ENCODE measurements at regions not wholly inside any gene's neighbourhood (a gene's known extent, or its start where the extent isn't known, plus 50 kb on each side); places are given as distances from the start of the nearest gene placed in this dataset.

DNA sequence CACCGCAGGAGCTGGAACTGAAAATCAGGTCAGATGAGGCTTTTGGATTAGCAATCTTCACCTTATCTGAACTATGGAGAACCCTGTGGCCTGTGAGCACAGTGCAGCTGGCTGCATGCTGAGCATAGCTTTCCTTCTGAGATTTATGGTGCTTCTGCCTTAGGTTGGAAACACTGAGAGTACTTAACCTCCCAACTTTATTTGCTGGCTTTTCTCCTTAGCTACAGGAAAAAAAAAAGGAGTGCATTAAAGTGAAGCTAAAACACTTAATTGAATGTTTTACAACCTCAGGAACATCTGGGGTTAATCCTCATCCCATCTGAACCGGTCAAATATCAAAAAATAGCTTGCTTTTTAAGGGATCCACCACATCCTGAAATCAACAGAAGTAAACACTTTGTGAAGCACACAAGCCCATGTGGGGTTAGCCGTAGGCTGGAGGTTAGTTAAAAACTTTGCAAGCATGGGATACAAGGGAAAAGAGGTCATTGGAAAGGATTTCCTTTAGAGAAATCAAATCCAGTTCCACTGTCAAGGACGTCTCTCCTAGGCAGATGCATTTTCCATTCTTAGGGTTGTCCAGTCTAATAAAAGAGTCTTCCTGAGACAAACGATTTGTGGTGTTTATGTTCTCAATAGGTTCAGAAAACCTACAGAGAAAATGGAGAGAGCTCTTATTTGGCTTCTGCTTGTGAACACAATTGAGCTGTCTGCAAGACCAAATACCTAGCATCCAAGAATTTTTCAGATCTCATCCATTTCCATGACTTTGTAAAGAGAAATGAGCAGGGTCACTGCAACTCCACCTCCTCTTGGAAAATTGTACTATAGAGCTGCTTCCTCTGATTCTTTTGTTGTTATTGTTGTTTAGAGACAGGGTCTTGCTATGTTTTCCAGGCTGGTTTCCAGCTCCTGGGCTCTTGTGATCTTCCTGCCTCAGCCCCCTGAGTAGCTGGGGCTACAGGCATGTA lies 470.4 kb upstream of the IGFBP3 start:
- intact Hi-C loops (cut with DNase I): no loop called here
- no peaks in the 10 kb centered on the region for H3K27me3 ChIP-seq
- H3K27ac ChIP-seq: no peak overlapping the region
- DNase-seq (no peak), ATAC-seq (peak; percentile 30)
- no peak for TF ChIP-seq CTCF (IDR thresholded peaks at IDR 0.05)
- H3K36me3 ChIP-seq: no peaks in the 10 kb centered on the region
- no peaks in the 10 kb centered on the region for H3K4me1 ChIP-seq
- H3K4me3 ChIP-seq: no peak overlapping the region
- no peaks in the 10 kb centered on the region for H3K9me3 ChIP-seq

GRCh38 chr7:46390042-46390441 lies 469.0 kb upstream of the IGFBP3 start:
- H3K4me3 ChIP-seq: no peak overlapping the region
- no peaks in the 10 kb centered on the region for H3K36me3 ChIP-seq
- no peak for ATAC-seq
- no peak for DNase-seq
- no peaks in the 10 kb centered on the region for H3K4me1 ChIP-seq
- no peak overlapping the region for H3K27ac ChIP-seq
- intact Hi-C loops (cut with DNase I): no loop called here
- no peaks in the 10 kb centered on the region for H3K27me3 ChIP-seq
- no peaks in the 10 kb centered on the region for H3K9me3 ChIP-seq
- TF ChIP-seq CTCF (IDR thresholded peaks at IDR 0.05): no peak

- Histone ChIP-seq H3K4me1 (no peaks in the 10 kb centered on the region), H3K27me3 (no peaks in the 10 kb centered on the region), H3K27ac (no peak overlapping the region), H3K4me3 (no peak overlapping the region), H3K36me3 (no peaks in the 10 kb centered on the region), H3K9me3 (no peaks in the 10 kb centered on the region)
- no peak for TF ChIP-seq CTCF (IDR thresholded peaks at IDR 0.05)
- DNase-seq (no peak), ATAC-seq (no peak)
- intact Hi-C loops (cut with DNase I): no loop called here
Measured at GRCh38 chr7:46389146-46389545, 468.1 kb upstream of the IGFBP3 start.

- Histone ChIP-seq H3K27me3 (no peaks in the 10 kb centered on the region), H3K4me3 (no peak overlapping the region), H3K27ac (no peak overlapping the region), H3K4me1 (no peaks in the 10 kb centered on the region), H3K36me3 (no peaks in the 10 kb centered on the region), H3K9me3 (no peaks in the 10 kb centered on the region)
- intact Hi-C loops (cut with DNase I): no loop called here
- DNase-seq (no peak), ATAC-seq (no peak)
- TF ChIP-seq CTCF (IDR thresholded peaks at IDR 0.05): no peak
Measured at GRCh38 chr7:46387646-46388045, 466.6 kb upstream of the IGFBP3 start.

DNA sequence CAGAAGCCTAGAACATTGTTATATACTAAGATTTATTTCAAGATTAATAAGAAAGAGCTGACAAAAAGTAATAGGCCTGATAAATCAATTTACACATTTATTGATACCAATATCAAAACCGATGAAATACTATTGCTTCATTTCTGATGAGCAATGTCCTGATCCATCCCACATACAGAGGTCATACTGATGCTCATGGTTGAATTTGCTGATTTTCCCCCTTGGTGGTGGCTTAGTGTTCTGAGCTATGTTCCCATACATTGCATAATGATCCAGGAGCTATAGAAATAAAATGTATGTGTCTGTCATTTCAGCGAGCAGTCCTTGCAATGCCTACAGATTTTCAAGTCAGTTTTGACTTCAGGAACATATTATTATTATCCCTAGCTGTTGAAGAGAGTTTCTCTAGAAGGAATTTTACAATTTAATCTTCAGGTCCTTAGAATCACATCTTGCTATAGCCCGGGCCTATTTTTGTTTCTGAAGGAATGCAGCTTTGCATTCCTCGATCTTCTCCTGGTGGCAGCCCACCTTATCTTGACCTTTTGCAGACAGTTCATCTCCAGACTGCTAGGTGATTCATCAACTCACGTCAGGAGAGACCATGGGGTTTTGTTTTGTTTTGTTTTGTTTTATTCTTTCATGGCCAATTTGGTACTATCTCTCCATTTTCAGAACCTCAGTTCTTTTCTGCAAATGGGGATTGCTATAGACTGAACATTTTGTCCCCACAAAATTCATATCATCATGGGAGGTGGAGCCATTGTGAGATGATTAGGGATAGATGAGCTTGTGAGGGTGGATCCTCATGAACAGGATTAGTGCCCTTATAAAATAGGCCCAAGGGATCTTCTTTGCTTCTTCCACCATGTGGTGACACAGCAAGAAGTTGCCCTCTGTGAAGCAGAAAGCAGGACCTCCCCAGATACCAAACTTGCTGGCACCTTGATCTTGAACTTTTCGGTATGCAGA lies 465.6 kb upstream of the IGFBP3 start:
- no peaks in the 10 kb centered on the region for H3K36me3 ChIP-seq
- ATAC-seq: no peak
- no peaks in the 10 kb centered on the region for H3K9me3 ChIP-seq
- intact Hi-C loops (cut with DNase I): no loop called here
- no peak for DNase-seq
- H3K27me3 ChIP-seq: no peaks in the 10 kb centered on the region
- no peaks in the 10 kb centered on the region for H3K4me1 ChIP-seq
- no peak for TF ChIP-seq CTCF (IDR thresholded peaks at IDR 0.05)
- H3K27ac ChIP-seq: no peak overlapping the region
- H3K4me3 ChIP-seq: no peak overlapping the region

Measured in left lung (tissue), 4 donors.